AG04450 (cell line): ENCODE measurements at regions not wholly inside any gene's neighbourhood (a gene's known extent, or its start where the extent isn't known, plus 50 kb on each side); places are given as distances from the start of the nearest gene placed in this dataset.

Experiments used
- CTCF ChIA-PET: fragments of 300-600, 350-600 bp; formaldehyde crosslinking; extraction: SDS; loops from one replicate; lab custom pipeline; 2022; ENCODE audit warnings: antibody characterized with exemption, inconsistent platforms; lab: Charles Lee
- POLR2A ChIA-PET: fragments of 350-600 bp; formaldehyde crosslinking; extraction: SDS; loops from one replicate; lab custom pipeline; 2021; ENCODE audit warnings: antibody characterized with exemption, inconsistent platforms; lab: Yijun Ruan, JAX
- DNase-seq: peaks from one replicate; pipeline ENCODE4 v3.0.0-alpha.2; 2011; ENCODE audit warnings: low read depth, low spot score
- H3K27ac ChIP-seq: one replicate; pipeline ENCODE4 v1.5.1; 2012; ENCODE audit warnings: low read depth, low read length, control low read depth
- H3K27me3 ChIP-seq: one replicate; pipeline ENCODE4 v1.6.0; 2012; ENCODE audit warnings: low read length; ENCODE audit not compliant: control insufficient read depth, insufficient read depth
- H3K4me3 ChIP-seq: 2 replicates; pipeline ENCODE4 v1.5.1; 2011; ENCODE audit warnings: mild to moderate bottlenecking, low read depth, low read length, control low read depth
- H3K9me3 ChIP-seq: 2 replicates; pipeline ENCODE4 v1.5.1; 2012; ENCODE audit warnings: low read length; ENCODE audit not compliant: control insufficient read depth, insufficient read depth
- CTCF ChIP-seq: IDR thresholded peaks from 2 replicates; pipeline ENCODE4 v1.5.1; 2011; ENCODE audit warnings: low read depth, low read length, control low read depth, inconsistent platforms

GRCh38 chr12:30384976-30385375 is 310.7 kb downstream of the IPO8 start:
- POLR2A ChIA-PET = no interaction called here
- Histone ChIP-seq H3K4me3 (no peak overlapping the region), H3K27ac (no peak overlapping the region), H3K27me3 (no peaks in the 10 kb centered on the region), H3K9me3 (no peaks in the 10 kb centered on the region)
- TF ChIP-seq CTCF = no peak
- CTCF ChIA-PET = no interaction called here
- no peak for DNase-seq

- CTCF ChIA-PET = no interaction called here
- no peak for TF ChIP-seq CTCF
- no peaks in the 10 kb centered on the region for H3K9me3 ChIP-seq
- no peaks in the 10 kb centered on the region for H3K27me3 ChIP-seq
- no peak overlapping the region for H3K27ac ChIP-seq
- DNase-seq = no peak
- POLR2A ChIA-PET = no interaction called here
- H3K4me3 ChIP-seq = no peak overlapping the region
Observed at GRCh38 chr12:30378307-30378706, 317.4 kb downstream of the IPO8 start.

GRCh38 chr12:30364822-30365221 is 330.8 kb downstream of the IPO8 start:
- no peak overlapping the region for H3K4me3 ChIP-seq
- TF ChIP-seq CTCF = no peak
- no peaks in the 10 kb centered on the region for H3K27me3 ChIP-seq
- DNase-seq = no peak
- POLR2A ChIA-PET = no interaction called here
- H3K27ac ChIP-seq = no peak overlapping the region
- CTCF ChIA-PET = no interaction called here
- no peaks in the 10 kb centered on the region for H3K9me3 ChIP-seq

- CTCF ChIA-PET = no interaction called here
Observed at GRCh38 chr12:30361145-30361544, 334.5 kb downstream of the IPO8 start.

GRCh38 chr12:30358671-30359070 is 337.0 kb downstream of the IPO8 start:
- Histone ChIP-seq H3K27me3 (no peaks in the 10 kb centered on the region), H3K9me3 (no peaks in the 10 kb centered on the region), H3K4me3 (no peak overlapping the region), H3K27ac (no peak overlapping the region)
- no peak for DNase-seq
- ChIA-PET CTCF (no interaction called here), POLR2A (no interaction called here)
- TF ChIP-seq CTCF = no peak

More at GRCh38 chr12:30361145-30361544, 334.5 kb downstream of the IPO8 start:
- POLR2A ChIA-PET = no interaction called here
- H3K27me3 ChIP-seq = no peaks in the 10 kb centered on the region
- no peak overlapping the region for H3K4me3 ChIP-seq
- no peak for TF ChIP-seq CTCF
- no peaks in the 10 kb centered on the region for H3K9me3 ChIP-seq
- no peak for DNase-seq
- no peak overlapping the region for H3K27ac ChIP-seq
